ENCODE measurements at regions not wholly inside any gene's neighbourhood (a gene's known extent, or its start where the extent isn't known, plus 50 kb on each side); places are given as distances from the start of the nearest gene placed in this dataset.
"Not testable (repeated sequence)": the region's sequence is repeated elsewhere in the genome, so short reads cannot be mapped to it uniquely, and the experiment has no call there.

- in situ Hi-C loops (cut with MboI; ENCODE audit: low pct_ligation_motif_present in 1 of 4, low pct_unique_long_range_greater_than_20kb in 1 of 4, low sequenced_read_pairs in 3 of 4) = loop anchor here in 1 of 4 donors (10.0 kb wide), 1 partner anchor 121 kb away; no protein-coding TSS in a partner anchor
- DNase-seq = peak; percentile 71
- 62% methylated on average over 9 of the region's 12 CpGs; no CpG with 5 or more reads in 1 of the 2 donors for WGBS, 2 donors (ENCODE audit: low coverage in 1 of 2)
- H3K4me1 ChIP-seq; H3K4me3 ChIP-seq; H3K27ac ChIP-seq; intact Hi-C loops (cut with DNase I; ENCODE audit: low total_unique reads); H3K9me3 ChIP-seq; H3K36me3 ChIP-seq; H3K27me3 ChIP-seq: not testable (repeated sequence)
These were observed 179.7 kb downstream of the TMEM121 start for GRCh38 chr14:105705862-105706700.

- H3K27me3 ChIP-seq; H3K36me3 ChIP-seq; H3K4me1 ChIP-seq; H3K27ac ChIP-seq; H3K4me3 ChIP-seq; intact Hi-C loops (cut with DNase I; ENCODE audit: low total_unique reads); H3K9me3 ChIP-seq: not testable (repeated sequence)
- peak; percentile 56 for DNase-seq
- in situ Hi-C loops (cut with MboI; ENCODE audit: low pct_ligation_motif_present in 1 of 4, low pct_unique_long_range_greater_than_20kb in 1 of 4, low sequenced_read_pairs in 3 of 4) = loop anchor here in 1 of 4 donors (10.0 kb wide), 1 partner anchor 122 kb away; no protein-coding TSS in a partner anchor
- WGBS, 2 donors (ENCODE audit: low coverage in 1 of 2) = 20% methylated on average over 1 of the region's 8 CpGs; no CpG with 5 or more reads in 1 of the 2 donors
These were observed 180.3 kb downstream of the TMEM121 start for GRCh38 chr14:105706701-105707019.

GRCh38 chr14:105707099-105707498 lies 180.7 kb downstream of the TMEM121 start:
- in situ Hi-C loops (cut with MboI; ENCODE audit: low pct_ligation_motif_present in 1 of 4, low pct_unique_long_range_greater_than_20kb in 1 of 4, low sequenced_read_pairs in 3 of 4) = loop anchor here in 1 of 4 donors (10.0 kb wide), 1 partner anchor 122 kb away; no protein-coding TSS in a partner anchor
- WGBS, 2 donors (ENCODE audit: low coverage in 1 of 2) = 92% methylated on average over 23 of the region's 23 CpGs; no CpG with 5 or more reads in 1 of the 2 donors
- DNase-seq = peak; percentile 61

GRCh38 chr14:105707723-105708151 lies 181.4 kb downstream of the TMEM121 start:
- H3K27ac ChIP-seq; DNase-seq; H3K4me1 ChIP-seq; H3K4me3 ChIP-seq; H3K9me3 ChIP-seq; H3K36me3 ChIP-seq; H3K27me3 ChIP-seq; intact Hi-C loops (cut with DNase I; ENCODE audit: low total_unique reads): not testable (repeated sequence)
- 80 to 88% methylated on average over 4 to 18 of the region's 18 CpGs for WGBS, 2 donors (ENCODE audit: low coverage in 1 of 2)
- in situ Hi-C loops (cut with MboI; ENCODE audit: low pct_ligation_motif_present in 1 of 4, low pct_unique_long_range_greater_than_20kb in 1 of 4, low sequenced_read_pairs in 3 of 4) = loop anchor here in 1 of 4 donors (10.0 kb wide), 1 partner anchor 123 kb away; no protein-coding TSS in a partner anchor

More at GRCh38 chr14:105707099-105707498, 180.7 kb downstream of the TMEM121 start:
- H3K9me3 ChIP-seq; H3K27me3 ChIP-seq; H3K4me1 ChIP-seq; intact Hi-C loops (cut with DNase I; ENCODE audit: low total_unique reads); H3K4me3 ChIP-seq; H3K36me3 ChIP-seq: not testable (repeated sequence)
- H3K27ac ChIP-seq = peak overlapping the region in 1 of 4 donors; percentile 17
- TF ChIP-seq POLR2AphosphoS5 (IDR thresholded peaks at IDR 0.05) = peak in 2 of 3 donors; percentile 14 to 87
- peak; percentile 14 for TF ChIP-seq POLR2A (IDR thresholded peaks at IDR 0.05)

GRCh38 chr14:105708251-105709134 lies 182.1 kb downstream of the TMEM121 start:
- H3K9me3 ChIP-seq; H3K27me3 ChIP-seq; H3K4me1 ChIP-seq; H3K36me3 ChIP-seq; H3K4me3 ChIP-seq; intact Hi-C loops (cut with DNase I; ENCODE audit: low total_unique reads); H3K27ac ChIP-seq: not testable (repeated sequence)
- peak; percentile 51 for DNase-seq
- in situ Hi-C loops (cut with MboI; ENCODE audit: low pct_ligation_motif_present in 1 of 4, low pct_unique_long_range_greater_than_20kb in 1 of 4, low sequenced_read_pairs in 3 of 4) = loop anchor here in 1 of 4 donors (10.0 kb wide), 1 partner anchor 124 kb away; no protein-coding TSS in a partner anchor
- TF ChIP-seq POLR2A (IDR thresholded peaks at IDR 0.05) (peak; percentile 21), POLR2AphosphoS5 (IDR thresholded peaks at IDR 0.05) (peak in 1 of 3 donors; percentile 60)
- 75% methylated on average over 19 of the region's 24 CpGs; no CpG with 5 or more reads in 1 of the 2 donors for WGBS, 2 donors (ENCODE audit: low coverage in 1 of 2)

- in situ Hi-C loops (cut with MboI; ENCODE audit: low pct_ligation_motif_present in 1 of 4, low pct_unique_long_range_greater_than_20kb in 1 of 4, low sequenced_read_pairs in 3 of 4) (loop anchor here in 1 of 4 donors (10.0 kb wide), 1 partner anchor 125 kb away; no protein-coding TSS in a partner anchor), intact Hi-C loops (cut with DNase I; ENCODE audit: low total_unique reads) (no loop called here)
- Histone ChIP-seq H3K27me3 (no peaks in the 10 kb centered on the region), H3K4me1 (no peaks in the 10 kb centered on the region), H3K4me3 (no peak overlapping the region), H3K36me3 (no peaks in the 10 kb centered on the region), H3K9me3 (no peaks in the 10 kb centered on the region), H3K27ac (no peak overlapping the region)
- WGBS, 2 donors (ENCODE audit: low coverage in 1 of 2) = 83 to 100% methylated on average over 1 to 6 of the region's 6 CpGs
- DNase-seq = peak; percentile 18
- no peak for TF ChIP-seq EP300 (IDR thresholded peaks at IDR 0.05; ENCODE audit: low read depth)
- TF ChIP-seq CTCF (IDR thresholded peaks at IDR 0.05) = no peak
- no peak for TF ChIP-seq POLR2A (IDR thresholded peaks at IDR 0.05)
These were observed 183.1 kb downstream of the TMEM121 start for GRCh38 chr14:105709281-105710118.
